ENCODE measurements at regions not wholly inside any gene's neighbourhood (a gene's known extent, or its start where the extent isn't known, plus 50 kb on each side); places are given as distances from the start of the nearest gene placed in this dataset.
A peak's percentile ranks its signal among the peaks of the same experiment; 100 is the strongest.

- DNase-seq (peak; percentile 62 to 79), ATAC-seq (peak; percentile 81)
- intact Hi-C loops (cut with DNase I, micrococcal nuclease), result no loop called here
These were observed 133.0 kb upstream of the GSE1 start for GRCh38 chr16:85479972-85480726.

GRCh38 chr16:85480727-85481101 is 132.4 kb upstream of the GSE1 start:
- intact Hi-C loops (cut with DNase I, micrococcal nuclease), result no loop called here
- ATAC-seq, result peak; percentile 31
- DNase-seq, result no peak

GRCh38 chr16:85481206-85481605 is 131.9 kb upstream of the GSE1 start:
- intact Hi-C loops (cut with DNase I, micrococcal nuclease), result no loop called here
- DNase-seq (no peak), ATAC-seq (no peak)

- intact Hi-C loops (cut with DNase I, micrococcal nuclease), result no loop called here
- ATAC-seq, result no peak
- no peak for DNase-seq
These were observed 131.4 kb upstream of the GSE1 start for GRCh38 chr16:85481738-85482137.

- intact Hi-C loops (cut with DNase I, micrococcal nuclease), result no loop called here
- no peak for DNase-seq
- ATAC-seq, result no peak
These were observed 129.7 kb upstream of the GSE1 start for GRCh38 chr16:85483424-85483823.

- ATAC-seq (peak; percentile 24), DNase-seq (no peak)
- intact Hi-C loops (cut with DNase I, micrococcal nuclease), result no loop called here
These were observed 128.5 kb upstream of the GSE1 start for GRCh38 chr16:85484347-85485300.

GRCh38 chr16:85485379-85485778 is 127.7 kb upstream of the GSE1 start:
- intact Hi-C loops (cut with DNase I, micrococcal nuclease), result no loop called here
- no peak for ATAC-seq
- no peak for DNase-seq

GRCh38 chr16:85486256-85486915 is 126.7 kb upstream of the GSE1 start:
- DNase-seq, result no peak
- ATAC-seq, result no peak
- intact Hi-C loops (cut with DNase I, micrococcal nuclease), result no loop called here

GRCh38 chr16:85488414-85488813 is 124.7 kb upstream of the GSE1 start:
- DNase-seq (no peak), ATAC-seq (no peak)
- intact Hi-C loops (cut with DNase I, micrococcal nuclease), result no loop called here

- intact Hi-C loops (cut with DNase I, micrococcal nuclease), result no loop called here
- no peak for DNase-seq
- no peak for ATAC-seq
These were observed 122.6 kb upstream of the GSE1 start for GRCh38 chr16:85490407-85491057.

GRCh38 chr16:85491058-85491771 is 121.9 kb upstream of the GSE1 start:
- peak; percentile 65 for ATAC-seq
- peak in 1 of 2 donors; percentile 67 for DNase-seq
- intact Hi-C loops (cut with DNase I, micrococcal nuclease), result no loop called here

- ATAC-seq (peak; percentile 64), DNase-seq (peak; percentile 52 to 64)
- intact Hi-C loops (cut with DNase I, micrococcal nuclease), result no loop called here
These were observed 121.3 kb upstream of the GSE1 start for GRCh38 chr16:85491798-85492294.

GRCh38 chr16:85492295-85492864 is 120.7 kb upstream of the GSE1 start:
- ATAC-seq, result no peak
- intact Hi-C loops (cut with DNase I, micrococcal nuclease), result no loop called here
- DNase-seq, result no peak

- ATAC-seq, result no peak
- intact Hi-C loops (cut with DNase I, micrococcal nuclease), result no loop called here
These were observed 118.8 kb upstream of the GSE1 start for GRCh38 chr16:85494315-85494714.

GRCh38 chr16:85495259-85495658 is 117.9 kb upstream of the GSE1 start:
- intact Hi-C loops (cut with DNase I, micrococcal nuclease), result no loop called here
- no peak for ATAC-seq

More at GRCh38 chr16:85494315-85494714, 118.8 kb upstream of the GSE1 start:
- no peak for DNase-seq

GRCh38 chr16:85495823-85496538 is 117.1 kb upstream of the GSE1 start:
- intact Hi-C loops (cut with DNase I, micrococcal nuclease), result no loop called here
- ATAC-seq, result no peak

More at GRCh38 chr16:85495259-85495658, 117.9 kb upstream of the GSE1 start:
- DNase-seq, result no peak

GRCh38 chr16:85497622-85498314 is 115.4 kb upstream of the GSE1 start:
- intact Hi-C loops (cut with DNase I, micrococcal nuclease), result no loop called here
- ATAC-seq (no peak), DNase-seq (no peak)

More at GRCh38 chr16:85495823-85496538, 117.1 kb upstream of the GSE1 start:
- DNase-seq, result no peak

Measured in left colon (tissue), 2 donors.